RWPE1 (cell line): ENCODE measurements at regions not wholly inside any gene's neighbourhood (a gene's known extent, or its start where the extent isn't known, plus 50 kb on each side); places are given as distances from the start of the nearest gene placed in this dataset.

Experiments
- CTCF ChIA-PET: fragments of 350-600 bp; sonication (Branson Sonifier 250); formaldehyde crosslinking; extraction: SDS; loops from one replicate; lab custom pipeline; 2021; lab: Yijun Ruan, JAX
- POLR2A ChIA-PET: fragments of 400-600 bp; formaldehyde crosslinking; extraction: SDS; loops from one replicate; lab custom pipeline; 2020; ENCODE audit warnings: antibody characterized with exemption; ENCODE audit not compliant: low non-redundant PET; lab: Yijun Ruan, JAX
- DNase-seq: peaks from one replicate; pipeline ENCODE4 v3.0.0; 2012; ENCODE audit warnings: low spot score
- H3K27ac ChIP-seq: fragments of 450-650 bp; 2 replicates; pipeline ENCODE4 v1.5.1; 2017
- CTCF ChIP-seq: fragments of 450-650 bp; conservative IDR thresholded peaks from 2 replicates; pipeline ENCODE4 v1.5.1; 2017; ENCODE audit warnings: low read depth, mild to moderate bottlenecking

GRCh38 chr4:44859477-44859876 lies 133.1 kb upstream of the GNPDA2 start:
- no peak for TF ChIP-seq CTCF
- no peak overlapping the region for H3K27ac ChIP-seq
- ChIA-PET CTCF (no interaction called here), POLR2A (no interaction called here)
- no peak for DNase-seq

- H3K27ac ChIP-seq, result no peak overlapping the region
- ChIA-PET POLR2A (no interaction called here), CTCF (no interaction called here)
- no peak for TF ChIP-seq CTCF
- no peak for DNase-seq
Measured at GRCh38 chr4:44848466-44848865, 122.1 kb upstream of the GNPDA2 start.

GRCh38 chr4:44845993-44846392 lies 119.6 kb upstream of the GNPDA2 start:
- TF ChIP-seq CTCF, result no peak
- DNase-seq, result no peak
- POLR2A ChIA-PET, result no interaction called here
- H3K27ac ChIP-seq, result no peak overlapping the region
- CTCF ChIA-PET, result no interaction called here

- CTCF ChIA-PET, result no interaction called here
- DNase-seq, result no peak
Measured at GRCh38 chr4:44845309-44845708, 119.0 kb upstream of the GNPDA2 start.

GRCh38 chr4:44842531-44842930 lies 116.2 kb upstream of the GNPDA2 start:
- DNase-seq, result no peak
- ChIA-PET POLR2A (no interaction called here), CTCF (no interaction called here)

More at GRCh38 chr4:44845309-44845708, 119.0 kb upstream of the GNPDA2 start:
- POLR2A ChIA-PET, result no interaction called here
- no peak overlapping the region for H3K27ac ChIP-seq
- TF ChIP-seq CTCF, result no peak

GRCh38 chr4:44817930-44818329 lies 91.6 kb upstream of the GNPDA2 start:
- ChIA-PET POLR2A (no interaction called here), CTCF (no interaction called here)
- TF ChIP-seq CTCF, result no peak
- DNase-seq, result no peak
- no peak overlapping the region for H3K27ac ChIP-seq

More at GRCh38 chr4:44842531-44842930, 116.2 kb upstream of the GNPDA2 start:
- no peak for TF ChIP-seq CTCF
- no peak overlapping the region for H3K27ac ChIP-seq

- CTCF ChIA-PET, result no interaction called here
- TF ChIP-seq CTCF, result no peak
- no peak overlapping the region for H3K27ac ChIP-seq
- POLR2A ChIA-PET, result no interaction called here
- no peak for DNase-seq
Measured at GRCh38 chr4:44806071-44806470, 79.7 kb upstream of the GNPDA2 start.
